Endodermal cell (in vitro differentiated cells): ENCODE measurements at regions not wholly inside any gene's neighbourhood (a gene's known extent, or its start where the extent isn't known, plus 50 kb on each side); places are given as distances from the start of the nearest gene placed in this dataset.
A peak's percentile ranks its signal among the peaks of the same experiment; 100 is the strongest.

Experiments used
- DNase-seq: peaks from one replicate; pipeline ENCODE4 v3.0.0-alpha.2; 2017
- H3K27ac ChIP-seq: 2 replicates; pipeline ENCODE4 v1.5.1; 2013; ENCODE audit warnings: mild to moderate bottlenecking, low read depth, low read length, moderate library complexity
- H3K27me3 ChIP-seq: 2 replicates; pipeline ENCODE4 v1.6.1; 2013; ENCODE audit warnings: mild to moderate bottlenecking, low read length, moderate library complexity; ENCODE audit not compliant: insufficient read depth, control insufficient read depth, poor library complexity, severe bottlenecking
- H3K36me3 ChIP-seq: 2 replicates; pipeline ENCODE4 v1.7.0; 2013; ENCODE audit warnings: mild to moderate bottlenecking, low read length, moderate library complexity; ENCODE audit not compliant: control insufficient read depth, insufficient read depth
- H3K4me1 ChIP-seq: one replicate; pipeline ENCODE4 v1.7.0; 2013; ENCODE audit warnings: low read length; ENCODE audit not compliant: control insufficient read depth, insufficient read depth
- H3K4me3 ChIP-seq: 2 replicates; pipeline ENCODE4 v1.5.1; 2013; ENCODE audit warnings: mild to moderate bottlenecking, low read length, moderate library complexity
- H3K9ac ChIP-seq: 2 replicates; pipeline ENCODE4 v1.6.1; 2013; ENCODE audit warnings: mild to moderate bottlenecking, low read length, moderate library complexity; ENCODE audit not compliant: poor library complexity, severe bottlenecking; ENCODE audit errors: extremely low read depth
- H3K9me3 ChIP-seq: 2 replicates; pipeline ENCODE4 v1.6.1; 2013; ENCODE audit warnings: mild to moderate bottlenecking, low read length, moderate library complexity; ENCODE audit not compliant: control insufficient read depth
- H3K27ac Mint-ChIP-seq: 2 replicates; pipeline ENCODE4 v1.8.0; 2020; ENCODE audit warnings: mixed read lengths
- H3K27me3 Mint-ChIP-seq: 2 replicates; pipeline ENCODE4 v1.8.0; 2021; ENCODE audit warnings: mild to moderate bottlenecking, mixed read lengths; ENCODE audit not compliant: insufficient read depth
- H3K36me3 Mint-ChIP-seq: 2 replicates; pipeline ENCODE4 v1.8.0; 2020; ENCODE audit warnings: low read depth, mixed read lengths
- H3K4me1 Mint-ChIP-seq: 2 replicates; pipeline ENCODE4 v1.8.0; 2020; ENCODE audit warnings: mixed read lengths
- H3K4me3 Mint-ChIP-seq: 2 replicates; pipeline ENCODE4 v1.8.0; 2020; ENCODE audit warnings: mild to moderate bottlenecking, moderate library complexity, mixed read lengths
- H3K9me3 Mint-ChIP-seq: 2 replicates; pipeline ENCODE4 v1.8.0; 2020; ENCODE audit warnings: mild to moderate bottlenecking, mixed read lengths
- CTCF ChIP-seq: fragments of 200-600 bp; sonication (generic); conservative IDR thresholded peaks from 2 replicates; pipeline ENCODE4 v1.5.0; 2021; ENCODE audit warnings: antibody characterized with exemption, mild to moderate bottlenecking
- WGBS, 2 experiments: methylation state at CpG; one replicate each; pipeline versions ENCODE4 v1.1.5 to v1.1.7; 2013; ENCODE audit warnings: missing lambda C conversion rate in 2 of 2, mixed read lengths in 1 of 2; ENCODE audit not compliant: insufficient coverage in 1 of 2, insufficient read length in 1 of 2; 5-methylcytosine and 5-hydroxymethylcytosine counted together

DNA sequence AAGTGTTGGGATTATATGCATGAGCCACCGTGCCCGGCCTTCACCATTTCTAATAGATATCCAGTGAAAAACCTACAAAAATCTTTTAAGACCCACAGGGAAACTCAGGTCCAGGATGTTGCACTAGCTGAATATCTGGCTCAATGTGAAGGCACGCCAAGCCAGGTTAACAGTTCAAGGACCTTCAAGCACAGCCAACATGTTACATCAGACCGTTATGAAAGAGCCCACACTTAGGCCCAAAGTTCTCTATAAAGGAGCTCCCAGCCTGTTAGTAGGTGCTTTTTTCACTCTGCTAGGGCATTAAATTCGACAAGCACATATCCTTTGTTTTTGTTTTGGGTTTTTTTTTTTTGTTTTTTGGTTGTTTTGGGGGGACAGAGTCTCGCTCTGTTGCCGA lies 69.0 kb downstream of the OTX2 start:
- Mint-ChIP-seq H3K4me1 (peaks cover 49% of the 10 kb centered on the region), H3K27me3 (no peaks in the 10 kb centered on the region), H3K36me3 (no peaks in the 10 kb centered on the region), H3K27ac (no peak overlapping the region), H3K9me3 (no peaks in the 10 kb centered on the region), H3K4me3 (no peak overlapping the region)
- no peak for DNase-seq
- Histone ChIP-seq H3K27ac (no peak overlapping the region), H3K9ac (no peak overlapping the region), H3K9me3 (no peaks in the 10 kb centered on the region), H3K4me3 (no peak overlapping the region), H3K4me1 (peaks cover 15% of the 10 kb centered on the region), H3K27me3 (no peaks in the 10 kb centered on the region), H3K36me3 (no peaks in the 10 kb centered on the region)
- TF ChIP-seq CTCF, result no peak
- 90 to 93% methylated on average over 4 to 7 of the region's 7 CpGs for WGBS, 2 experiments

DNA sequence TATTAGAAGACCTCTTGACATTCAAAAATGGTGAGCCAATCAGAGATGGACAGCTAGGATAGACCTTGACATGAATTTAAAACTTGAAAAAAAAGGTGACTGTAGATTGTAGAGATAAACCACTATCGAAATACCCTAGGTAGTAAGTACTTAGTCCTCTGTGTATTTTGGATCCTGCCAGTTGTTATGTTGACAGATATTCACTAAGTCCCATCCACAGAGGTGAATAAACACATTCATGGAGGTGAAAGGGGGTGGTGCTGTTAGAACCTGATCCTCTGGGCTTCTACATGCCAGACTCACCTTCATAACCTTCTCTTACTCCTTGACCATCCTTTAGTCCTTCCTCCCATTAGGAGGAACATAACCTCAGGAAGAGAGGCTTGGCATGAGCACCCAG lies 72.3 kb downstream of the OTX2 start:
- no peaks in the 10 kb centered on the region for H3K36me3 ChIP-seq
- H3K9ac ChIP-seq, result no peak overlapping the region
- no peak overlapping the region for H3K27ac ChIP-seq
- no peak overlapping the region for H3K27ac Mint-ChIP-seq
- no peaks in the 10 kb centered on the region for H3K27me3 ChIP-seq
- H3K4me1 Mint-ChIP-seq, result peaks cover 40% of the 10 kb centered on the region
- no peaks in the 10 kb centered on the region for H3K36me3 Mint-ChIP-seq
- WGBS, 2 experiments, result 100% methylated on average over 1 of the region's 1 CpG; no CpG with 5 or more reads in 1 of the 2 experiments
- H3K4me1 ChIP-seq, result peaks cover 12% of the 10 kb centered on the region
- no peak for DNase-seq
- H3K4me3 Mint-ChIP-seq, result no peak overlapping the region
- TF ChIP-seq CTCF, result no peak
- peaks cover 2% of the 10 kb centered on the region for H3K27me3 Mint-ChIP-seq
- no peaks in the 10 kb centered on the region for H3K9me3 Mint-ChIP-seq
- H3K4me3 ChIP-seq, result no peak overlapping the region
- no peaks in the 10 kb centered on the region for H3K9me3 ChIP-seq

DNA sequence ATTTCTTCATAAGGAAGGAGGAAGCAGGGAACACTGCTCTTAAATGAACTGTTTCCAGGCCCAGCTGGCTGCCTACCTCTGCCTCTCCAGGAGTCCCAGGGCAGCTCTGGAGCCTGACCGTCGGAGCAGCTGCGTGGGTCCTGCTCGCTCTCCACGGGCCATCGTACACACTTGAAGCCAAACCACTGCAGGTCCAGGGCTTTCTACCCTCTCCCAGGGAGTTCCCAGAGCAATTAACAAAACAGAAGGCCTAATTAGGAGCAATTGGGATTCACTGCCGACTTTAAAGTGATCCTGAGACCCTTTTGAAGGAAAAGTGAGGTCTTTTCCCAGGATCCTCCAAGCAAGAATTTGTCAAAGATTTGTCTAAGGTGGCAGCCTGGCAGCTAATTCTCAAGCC lies 76.9 kb downstream of the OTX2 start:
- no peaks in the 10 kb centered on the region for H3K36me3 Mint-ChIP-seq
- H3K27me3 Mint-ChIP-seq, result peaks cover 23% of the 10 kb centered on the region
- peaks cover 36% of the 10 kb centered on the region for H3K4me1 Mint-ChIP-seq
- Histone ChIP-seq H3K27me3 (peaks cover 7% of the 10 kb centered on the region), H3K4me3 (no peak overlapping the region), H3K9ac (no peak overlapping the region), H3K36me3 (no peaks in the 10 kb centered on the region), H3K27ac (no peak overlapping the region), H3K4me1 (peaks cover 3% of the 10 kb centered on the region), H3K9me3 (no peaks in the 10 kb centered on the region)
- no peak overlapping the region for H3K4me3 Mint-ChIP-seq
- whole genome bisulfite sequencing, 2 experiments, result 42 to 43% methylated on average over 5 to 7 of the region's 7 CpGs
- DNase-seq, result peak; percentile 81
- TF ChIP-seq CTCF, result no peak
- no peaks in the 10 kb centered on the region for H3K9me3 Mint-ChIP-seq
- H3K27ac Mint-ChIP-seq, result peak overlapping the region; percentile 30
